Astrocyte of the spinal cord (primary cell): ENCODE measurements at regions not wholly inside any gene's neighbourhood (a gene's known extent, or its start where the extent isn't known, plus 50 kb on each side); places are given as distances from the start of the nearest gene placed in this dataset.

Experiments
- DNase-seq: peaks from one replicate; pipeline ENCODE4 v3.0.0; 2011; ENCODE audit warnings: low read depth, low spot score
- H3K4me3 ChIP-seq: 2 replicates; pipeline ENCODE4 v1.5.1; 2011; ENCODE audit warnings: low read depth, mild to moderate bottlenecking, low read length, moderate library complexity
- CTCF ChIP-seq: IDR thresholded peaks from 2 replicates; pipeline ENCODE4 v1.5.1; 2012; ENCODE audit warnings: low read depth, mild to moderate bottlenecking, low read length, inconsistent platforms
- in situ Hi-C: cut with HindIII; loops from 2 replicates; pipeline ENCODE4 v1.10.0; 2017; ENCODE audit warnings: low sequenced_read_pairs

GRCh38 chr7:81887098-81888090 is 117.5 kb upstream of the HGF start:
- H3K4me3 ChIP-seq = no peak overlapping the region
- no peak for DNase-seq
- in situ Hi-C loops = no loop called here
- TF ChIP-seq CTCF = no peak

GRCh38 chr7:81886211-81886764 is 116.4 kb upstream of the HGF start:
- H3K4me3 ChIP-seq = no peak overlapping the region
- no peak for DNase-seq
- in situ Hi-C loops = no loop called here
- TF ChIP-seq CTCF = no peak

- TF ChIP-seq CTCF = no peak
- DNase-seq = no peak
- in situ Hi-C loops = no loop called here
- no peak overlapping the region for H3K4me3 ChIP-seq
Observed at GRCh38 chr7:81884817-81885216, 115.0 kb upstream of the HGF start.

- TF ChIP-seq CTCF = no peak
- no peak overlapping the region for H3K4me3 ChIP-seq
- DNase-seq = no peak
- in situ Hi-C loops = no loop called here
Observed at GRCh38 chr7:81883801-81884393, 114.0 kb upstream of the HGF start.

- in situ Hi-C loops = no loop called here
- no peak overlapping the region for H3K4me3 ChIP-seq
- TF ChIP-seq CTCF = no peak
- peak; percentile 18 for DNase-seq
Observed at GRCh38 chr7:81882086-81882485, 112.2 kb upstream of the HGF start.

GRCh38 chr7:81877890-81878289 is 108.0 kb upstream of the HGF start:
- no peak for DNase-seq
- TF ChIP-seq CTCF = no peak
- H3K4me3 ChIP-seq = no peak overlapping the region
- in situ Hi-C loops = no loop called here
